Stimulated activated CD8-positive, alpha-beta memory T cell treated with anti-CD3 and anti-CD28 coated beads, Interleukin-2, amount 100 ng/mL, for 48 hours (primary cell): ENCODE measurements at regions not wholly inside any gene's neighbourhood (a gene's known extent, or its start where the extent isn't known, plus 50 kb on each side); places are given as distances from the start of the nearest gene placed in this dataset.

Source experiments
- DNase-seq, 2 donors: peaks; one replicate each; pipeline ENCODE4 v3.0.0-alpha.2; 2020; ENCODE audit warnings: low read depth in 2 of 2

DNA sequence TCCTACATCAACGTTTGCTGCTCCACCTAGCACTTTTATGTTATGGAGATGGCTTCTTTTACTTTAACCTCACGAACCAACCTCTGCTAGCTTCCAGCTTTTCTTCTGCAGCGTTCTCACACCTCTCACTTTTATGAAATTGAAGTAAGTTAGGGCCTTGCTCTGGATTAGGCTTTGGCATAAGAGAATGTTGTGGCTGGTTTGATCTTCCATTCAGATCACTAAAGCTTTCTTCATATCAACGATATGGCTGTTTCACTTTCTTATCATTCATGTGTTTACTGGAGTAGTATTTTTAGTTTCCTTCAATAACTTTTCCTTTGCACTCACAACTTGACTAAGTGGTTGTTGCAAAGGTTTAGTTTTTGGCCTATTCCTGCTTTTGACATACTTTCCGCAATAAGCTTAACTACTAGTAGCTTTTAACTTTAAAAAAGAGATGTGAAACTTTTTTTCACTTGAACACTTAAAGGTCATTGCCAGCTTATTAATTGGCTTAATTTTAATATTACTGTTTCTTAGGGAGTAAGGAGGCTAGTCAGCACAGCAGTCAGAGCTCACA, 60.0 kb upstream of the SPRY2 start:
- DNase-seq = no peak

DNA sequence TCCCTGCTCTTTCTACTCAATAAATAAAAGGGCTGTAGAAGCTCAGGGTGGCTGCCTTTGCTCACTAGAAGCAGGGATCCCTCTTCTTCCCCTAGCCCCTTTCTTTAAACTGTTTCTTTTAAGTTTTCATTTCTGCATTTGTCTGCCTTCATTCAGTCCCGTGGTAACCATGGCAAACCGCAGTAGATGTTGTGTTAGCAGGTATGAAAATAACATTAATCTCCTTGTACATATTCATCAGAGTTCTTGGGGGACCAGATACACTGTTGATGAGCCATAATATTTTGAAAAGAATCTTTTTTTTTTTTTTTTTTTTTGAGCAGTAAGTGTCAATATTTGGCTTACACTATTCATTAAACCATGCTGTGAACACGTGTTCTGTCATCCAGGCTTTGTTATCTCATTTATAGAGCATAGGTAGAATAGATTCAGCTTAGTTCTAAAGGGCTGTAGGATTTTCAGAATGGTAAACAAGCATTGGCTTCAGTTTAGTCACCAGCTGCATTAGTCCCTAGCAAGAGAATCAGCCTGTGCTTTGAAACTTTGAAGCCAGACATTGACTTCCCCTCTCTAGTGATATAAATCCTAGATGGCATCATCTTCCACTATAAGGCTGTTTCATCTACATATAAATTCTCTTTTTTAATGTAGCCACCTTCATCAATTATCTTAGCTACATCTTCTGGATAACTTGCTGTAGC, 59.4 kb upstream of the SPRY2 start:
- no peak for DNase-seq

GRCh38 chr13:80399340-80400163, 58.6 kb upstream of the SPRY2 start:
- no peak for DNase-seq
